Mammary epithelial cell (primary cell): ENCODE measurements at regions not wholly inside any gene's neighbourhood (a gene's known extent, or its start where the extent isn't known, plus 50 kb on each side); places are given as distances from the start of the nearest gene placed in this dataset.
"Not testable (repeated sequence)": the region's sequence is repeated elsewhere in the genome, so short reads cannot be mapped to it uniquely, and the experiment has no call there.

Experiments used
- CTCF ChIP-seq, 2 donors: IDR thresholded peaks in 1 of 2; conservative IDR thresholded peaks in 1 of 2; 2 replicates each; pipeline ENCODE4 v1.5.1; 2011 to 2012; ENCODE audit warnings: inconsistent platforms in 2 of 2, low read length in 2 of 2, mild to moderate bottlenecking in 2 of 2, control low read depth in 1 of 2, low read depth in 1 of 2; ENCODE audit not compliant: insufficient read depth in 1 of 2; ENCODE audit errors: extremely low read depth in 1 of 2
- EZH2 ChIP-seq: IDR thresholded peaks from 2 replicates; pipeline ENCODE4 v1.6.1; 2012; ENCODE audit warnings: low read length, inconsistent platforms, borderline replicate concordance

- not testable (repeated sequence) for TF ChIP-seq CTCF (conservative IDR thresholded peaks at IDR 0.05 in 1 of 2, IDR thresholded peaks at IDR 0.05 in 1 of 2; ENCODE audit: extremely low read depth in 1 of 2, insufficient read depth in 1 of 2, low read depth in 1 of 2, low read length in 2 of 2); EZH2
Measured at GRCh38 chr2:32886397-32887055, 60.2 kb upstream of the LTBP1 start.
